ENCODE measurements at regions not wholly inside any gene's neighbourhood (a gene's known extent, or its start where the extent isn't known, plus 50 kb on each side); places are given as distances from the start of the nearest gene placed in this dataset.

GRCh38 chr1:221855156-221855555 lies 113.3 kb upstream of the DUSP10 start:
- no peak for TF ChIP-seq CTCF (IDR thresholded peaks at IDR 0.05; ENCODE audit: low read depth, low read length, poor library complexity, severe bottlenecking)
- TF ChIP-seq EZH2phosphoT487 (IDR thresholded peaks at IDR 0.05; ENCODE audit: borderline replicate concordance, low read length): no peak
